Stimulated activated CD8-positive, alpha-beta memory T cell treated with anti-CD3 and anti-CD28 coated beads, Interleukin-4, amount 100 ng/mL, for 4 hours (primary cell): ENCODE measurements at regions not wholly inside any gene's neighbourhood (a gene's known extent, or its start where the extent isn't known, plus 50 kb on each side); places are given as distances from the start of the nearest gene placed in this dataset.

Experiments used
- DNase-seq, 2 donors: peaks; one replicate each; pipeline ENCODE4 v3.0.0-alpha.2; 2020; ENCODE audit warnings: low read depth in 2 of 2, low spot score in 1 of 2

DNA sequence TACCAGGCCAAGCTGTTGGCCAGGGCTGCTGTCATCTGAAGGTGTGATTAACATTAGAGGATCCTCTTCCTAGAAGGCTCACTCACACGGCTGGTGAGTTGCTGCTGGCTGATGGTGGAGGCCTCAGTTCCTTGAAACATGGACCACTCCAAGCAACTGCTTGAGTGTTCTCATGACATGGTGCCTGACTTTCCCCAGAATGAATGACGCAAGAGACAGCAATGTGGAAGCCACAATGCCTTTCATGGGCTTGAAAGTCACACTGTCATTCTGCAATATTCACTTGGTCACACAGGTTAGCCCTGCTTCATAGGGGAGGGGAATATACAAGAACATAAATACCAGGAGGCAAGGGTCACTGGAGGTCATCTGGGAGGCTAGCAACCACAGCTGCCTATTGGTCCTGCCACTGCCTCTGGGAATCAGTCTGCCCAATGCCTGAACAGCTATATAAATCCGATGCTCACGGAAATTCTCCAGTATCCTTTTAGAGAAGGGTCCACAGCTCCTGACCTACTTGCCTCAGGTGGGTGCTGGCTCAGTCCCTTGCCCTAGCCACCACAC is 97.1 kb upstream of the MAML3 start:
- DNase-seq, result no peak

DNA sequence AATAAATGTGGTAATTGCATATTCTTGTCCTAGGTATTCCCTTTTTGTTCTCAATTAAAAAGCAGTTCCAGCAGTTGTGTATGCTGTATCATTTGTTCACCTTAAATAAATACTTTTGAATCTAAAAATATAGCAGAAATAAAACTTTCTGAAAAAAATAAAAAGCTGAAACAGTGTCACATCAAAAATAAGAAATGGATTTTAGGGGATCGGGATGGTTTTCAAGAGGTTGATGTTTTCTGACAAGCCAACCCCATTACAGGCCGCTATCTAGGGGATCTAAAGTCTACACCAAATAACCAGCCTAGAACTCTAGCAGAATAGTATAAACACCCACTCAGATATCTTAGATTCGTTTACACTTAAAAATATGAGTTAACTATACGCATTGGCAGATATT is 95.4 kb upstream of the MAML3 start:
- no peak for DNase-seq

- DNase-seq, result no peak
These were observed 93.3 kb upstream of the MAML3 start for GRCh38 chr4:140247237-140247636.

DNA sequence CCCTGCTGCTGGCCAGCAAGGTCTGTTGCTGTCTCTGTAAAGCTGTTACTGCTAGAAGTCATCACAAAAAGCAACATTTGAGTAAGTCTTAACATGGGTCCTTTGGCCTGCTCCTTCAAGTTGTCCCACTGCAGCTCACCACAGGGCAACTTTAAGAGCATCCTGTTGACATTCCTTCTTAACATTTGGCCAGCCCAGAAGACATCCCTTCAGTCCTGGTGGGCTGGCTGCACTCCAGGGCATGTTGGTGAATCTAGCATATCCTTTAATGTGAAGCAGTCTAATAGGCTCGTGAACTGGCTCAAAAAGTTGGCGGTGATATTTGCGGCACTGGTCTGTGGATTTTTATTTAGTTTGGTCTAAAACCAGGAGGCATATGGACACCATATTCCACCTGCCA is 92.2 kb upstream of the MAML3 start:
- no peak for DNase-seq

DNA sequence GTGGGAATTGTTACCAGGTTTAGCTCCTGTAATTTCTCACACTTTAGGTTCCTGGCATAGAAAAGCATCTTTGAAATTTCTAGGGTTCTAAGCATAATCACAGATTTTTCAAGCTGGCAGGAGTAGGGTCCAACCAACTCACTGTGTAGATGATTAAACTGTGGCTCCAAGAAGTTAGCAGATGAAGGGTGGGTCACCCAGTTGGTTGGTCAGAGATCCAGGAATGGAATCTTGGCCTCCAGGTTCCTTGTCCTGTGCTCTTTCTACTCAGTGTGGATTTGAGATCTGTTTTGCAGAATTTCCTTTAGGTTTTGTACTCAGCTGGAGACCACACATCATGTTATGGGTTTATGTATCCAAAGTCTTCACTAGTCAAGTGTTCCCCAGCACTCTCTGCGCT is 90.3 kb upstream of the MAML3 start:
- no peak for DNase-seq

- DNase-seq, result no peak
These were observed 89.3 kb upstream of the MAML3 start for GRCh38 chr4:140243278-140243753.

DNA sequence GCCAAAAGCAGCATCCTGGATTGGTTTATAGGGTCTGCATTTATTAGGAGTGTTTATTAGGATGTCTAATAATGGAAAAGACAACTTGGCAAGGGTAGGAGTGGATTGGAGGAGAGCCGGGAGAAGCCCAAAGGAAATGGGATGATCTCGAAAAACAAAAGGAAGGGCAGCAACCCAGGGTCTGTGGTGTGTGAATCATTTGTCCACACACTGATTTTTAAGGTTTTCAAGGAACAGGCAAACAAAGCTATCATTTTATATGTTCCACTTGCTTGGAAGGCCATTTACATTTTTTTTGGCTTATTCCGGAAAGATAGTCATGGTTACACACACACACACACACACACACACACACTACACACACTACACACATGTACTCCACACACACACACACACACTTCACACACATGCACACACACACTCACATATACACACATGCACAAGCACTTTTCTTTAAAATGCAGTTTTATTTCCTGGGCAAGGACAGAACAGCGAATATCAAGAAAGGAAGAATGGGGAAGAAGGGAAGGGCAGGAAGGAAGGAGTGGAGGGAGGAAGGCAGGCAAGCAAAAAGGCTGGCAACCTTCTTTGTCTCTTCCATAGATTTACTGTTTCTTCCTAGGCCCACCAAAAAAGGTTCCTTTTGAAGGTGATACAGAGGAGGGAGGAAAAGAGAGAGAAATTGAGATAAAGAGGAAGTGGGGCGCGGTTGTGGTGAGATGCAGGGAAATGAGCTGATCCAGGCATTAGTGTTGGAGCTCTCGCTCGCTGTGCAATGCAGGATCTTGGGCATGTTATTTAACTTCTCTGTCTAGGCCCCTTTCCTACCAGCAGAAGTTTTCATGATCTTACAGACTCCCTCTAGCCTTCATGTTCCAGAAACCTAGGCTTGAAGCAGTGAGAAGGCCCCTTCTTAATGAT is 88.6 kb upstream of the MAML3 start:
- no peak for DNase-seq

DNA sequence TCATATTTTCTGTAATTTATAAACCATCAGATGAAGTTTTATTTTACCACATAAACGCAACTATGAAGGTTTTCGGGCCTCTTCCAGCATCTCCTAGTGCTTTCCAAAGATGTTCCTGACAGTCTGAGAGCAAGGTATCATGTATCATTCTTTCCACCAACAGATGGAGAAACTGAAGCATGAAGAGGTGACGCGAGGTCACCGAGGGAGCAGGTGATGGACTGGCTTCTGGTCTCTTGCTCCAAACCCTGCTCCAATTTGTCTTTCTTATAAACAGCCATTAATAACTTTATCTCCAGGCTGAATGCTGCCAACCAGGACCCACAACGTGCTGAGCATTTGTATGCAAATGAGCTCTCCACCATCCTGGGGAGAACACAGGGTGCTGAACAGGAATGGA is 86.3 kb upstream of the MAML3 start:
- DNase-seq, result no peak

- no peak for DNase-seq
These were observed 85.3 kb upstream of the MAML3 start for GRCh38 chr4:140239311-140239710.

DNA sequence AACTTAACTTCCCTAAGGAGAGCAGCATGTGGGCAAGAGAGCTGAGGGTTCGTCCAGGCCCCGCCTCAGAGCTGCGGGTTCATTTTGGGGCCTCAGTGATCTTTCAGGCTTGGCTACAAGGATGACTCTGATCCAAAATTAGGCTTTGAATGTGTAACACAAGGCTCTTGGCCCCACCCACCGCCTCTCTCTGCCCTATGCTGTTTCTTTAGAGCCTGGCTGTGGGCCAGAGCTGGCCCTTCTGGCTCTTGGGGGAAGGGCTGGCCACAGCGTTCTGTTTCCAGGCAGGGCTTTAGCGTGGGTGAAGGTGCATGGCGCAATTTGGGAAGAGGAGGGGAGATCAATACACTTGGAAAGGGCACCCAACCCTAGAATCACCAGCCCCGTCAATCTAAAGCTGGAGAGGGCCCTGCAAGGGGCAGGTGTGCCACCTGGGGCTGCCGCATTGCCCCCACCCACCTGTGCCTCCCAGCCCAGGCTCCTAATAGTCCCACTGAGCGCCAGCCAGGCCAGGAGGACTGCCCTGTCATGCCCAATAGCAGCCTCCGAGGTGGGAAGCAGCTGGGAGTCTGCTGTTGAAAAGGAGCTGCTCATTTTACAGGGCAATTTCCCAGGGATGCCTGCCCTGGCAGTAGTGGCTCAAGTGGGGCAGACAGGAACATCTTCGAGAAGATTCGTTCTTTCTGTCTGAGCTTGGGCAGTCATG is 84.5 kb upstream of the MAML3 start:
- DNase-seq, result no peak

GRCh38 chr4:140237616-140238350 is 83.8 kb upstream of the MAML3 start:
- no peak for DNase-seq

DNA sequence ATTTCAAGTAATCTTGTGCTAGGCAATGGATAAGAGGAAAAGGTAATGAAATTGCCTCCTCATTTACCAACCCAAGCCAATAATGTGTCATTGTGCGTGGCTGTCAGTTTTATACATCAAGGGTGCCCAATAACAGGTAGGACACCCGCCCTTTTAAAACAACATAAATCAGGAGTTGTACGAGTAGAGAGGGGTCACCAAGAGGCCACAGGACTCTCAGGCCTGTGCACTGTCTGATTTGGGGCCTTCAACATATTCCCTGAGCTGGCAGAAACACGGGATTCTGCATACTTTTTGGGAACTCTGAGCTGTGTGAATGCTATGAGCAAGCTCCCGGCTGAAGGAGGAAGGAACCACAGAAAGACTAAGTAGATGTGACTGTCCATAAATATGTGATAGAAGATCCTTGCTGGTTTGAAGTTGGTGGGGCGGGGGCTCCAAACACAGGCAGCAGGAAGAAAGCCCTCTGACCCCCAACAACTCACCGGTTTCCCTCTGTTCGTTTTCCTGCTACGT is 82.7 kb upstream of the MAML3 start:
- no peak for DNase-seq

GRCh38 chr4:140234697-140235060 is 80.7 kb upstream of the MAML3 start:
- no peak for DNase-seq

GRCh38 chr4:140233791-140234696 is 80.1 kb upstream of the MAML3 start:
- DNase-seq, result no peak

GRCh38 chr4:140229881-140230280 is 75.9 kb upstream of the MAML3 start:
- DNase-seq, result no peak

- DNase-seq, result no peak
These were observed 73.3 kb upstream of the MAML3 start for GRCh38 chr4:140227286-140227685.

DNA sequence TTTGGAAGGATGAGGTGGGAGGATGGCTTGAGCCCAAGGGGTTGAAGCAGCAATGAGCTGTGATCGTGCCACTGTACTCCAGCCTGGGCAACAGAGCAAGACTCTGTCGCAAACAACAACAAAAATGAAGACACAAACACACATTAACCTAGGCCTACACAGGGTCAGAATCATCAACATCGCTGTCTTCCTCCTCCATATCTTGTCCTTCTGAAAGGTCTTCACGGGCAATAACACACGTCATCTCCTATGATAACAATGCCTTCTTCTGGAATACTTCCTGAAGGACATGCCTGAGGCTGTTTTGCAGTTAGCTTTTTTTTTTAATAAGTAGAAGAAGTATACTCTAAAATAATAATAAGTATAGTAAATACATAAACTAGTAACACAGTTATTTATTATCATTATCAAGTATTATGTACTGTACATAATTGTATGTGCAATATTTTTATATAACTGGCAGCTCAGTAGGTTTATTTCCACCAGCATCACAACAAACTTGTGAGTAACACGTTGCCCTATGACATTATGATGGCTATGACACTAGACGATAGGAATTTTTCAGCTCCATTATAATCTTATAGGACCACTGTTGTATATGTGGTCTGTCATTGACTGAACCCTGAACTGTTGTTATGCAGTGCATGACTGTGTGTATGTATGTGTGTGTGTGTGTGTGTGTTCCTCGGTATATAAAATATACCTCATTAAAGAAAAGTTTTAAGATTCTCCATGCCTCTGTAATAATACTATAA is 69.2 kb upstream of the MAML3 start:
- no peak for DNase-seq

DNA sequence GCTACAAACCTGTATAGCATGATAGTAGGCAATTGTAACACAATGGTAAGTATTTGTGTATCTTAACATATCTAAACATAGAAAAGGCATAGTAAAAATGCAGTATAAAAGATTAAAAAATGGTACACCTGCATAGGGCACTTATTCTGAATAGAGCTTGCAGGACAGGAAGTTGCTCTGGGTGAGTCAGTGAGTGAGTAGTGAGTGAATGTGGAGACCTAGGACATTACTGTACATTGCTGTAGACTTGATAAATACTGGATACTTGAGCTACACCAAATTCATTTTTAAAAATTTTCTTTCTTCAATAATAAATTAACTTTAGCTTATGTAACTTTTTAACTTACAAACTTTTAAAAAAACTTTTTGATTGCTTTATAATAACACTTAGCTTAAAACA is 68.2 kb upstream of the MAML3 start:
- DNase-seq, result no peak

- no peak for DNase-seq
These were observed 66.1 kb upstream of the MAML3 start for GRCh38 chr4:140220058-140220457.
